Activated CD8-positive, alpha-beta memory T cell treated with anti-CD3 and anti-CD28 coated beads, Interleukin-2, amount 50 U/mL, for 1 hour (primary cell): ENCODE measurements at regions not wholly inside any gene's neighbourhood (a gene's known extent, or its start where the extent isn't known, plus 50 kb on each side); places are given as distances from the start of the nearest gene placed in this dataset.

ENCODE experiments used
- DNase-seq: peaks from one replicate; pipeline ENCODE4 v3.0.0-alpha.2; 2020; ENCODE audit errors: extremely low read depth

DNA sequence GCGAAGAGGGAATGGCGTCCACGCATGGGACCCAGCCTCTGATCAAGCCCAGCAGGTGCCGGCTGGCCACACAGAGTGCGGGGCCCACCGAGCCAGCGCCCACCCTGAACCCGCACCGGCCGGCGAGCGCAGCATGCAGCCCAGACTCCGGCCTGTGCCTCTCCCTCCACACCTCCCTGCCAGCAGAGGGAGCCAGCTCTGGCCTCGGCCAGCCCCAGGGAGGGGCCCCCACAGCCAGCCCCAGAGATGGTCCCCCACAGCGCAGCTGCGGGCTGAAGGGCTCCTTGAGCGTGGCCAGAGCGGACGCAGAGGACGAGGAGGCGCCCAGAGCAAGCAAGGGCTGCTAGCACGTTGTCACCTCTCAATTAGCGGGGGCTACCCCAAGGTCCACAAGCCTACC lies 904.5 kb downstream of the SLITRK6 start:
- no peak for DNase-seq

DNA sequence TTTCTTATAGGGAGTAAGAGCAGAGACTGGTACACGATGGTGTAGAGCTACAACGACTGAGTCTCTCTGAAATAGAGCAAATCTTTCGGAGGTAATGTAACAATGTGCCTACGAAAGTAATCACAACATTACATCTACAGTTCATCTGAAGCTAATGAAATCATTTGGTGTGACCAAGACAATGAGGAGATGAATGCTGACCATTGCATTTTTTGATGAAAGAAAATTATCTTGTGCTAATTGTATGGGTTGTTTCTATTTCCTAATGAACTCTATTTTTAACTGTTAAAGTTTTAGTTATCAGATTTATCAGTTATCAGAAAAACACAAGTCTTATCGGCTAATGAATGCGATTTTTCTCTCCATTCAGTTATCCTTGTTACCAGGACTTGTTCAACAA lies 913.4 kb downstream of the SLITRK6 start:
- DNase-seq, result no peak

DNA sequence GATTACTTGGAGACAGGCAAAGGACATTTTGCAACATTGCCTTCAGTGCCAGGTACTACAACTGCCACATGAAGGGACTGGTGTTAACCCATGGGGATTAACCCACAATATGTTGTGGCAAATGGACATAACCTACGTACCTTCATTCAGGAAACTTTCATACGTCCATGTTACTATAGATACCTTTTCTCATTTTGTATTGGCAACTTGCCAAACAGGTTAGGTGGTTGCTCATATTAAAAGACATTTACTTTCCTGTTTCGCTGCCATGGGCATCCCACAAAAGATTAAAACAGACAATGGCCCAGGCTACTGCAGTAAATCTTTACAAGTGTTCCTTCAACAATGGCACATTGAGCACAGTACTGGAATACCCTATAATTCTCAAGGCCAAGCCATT lies 925.3 kb downstream of the SLITRK6 start:
- DNase-seq, result no peak

DNA sequence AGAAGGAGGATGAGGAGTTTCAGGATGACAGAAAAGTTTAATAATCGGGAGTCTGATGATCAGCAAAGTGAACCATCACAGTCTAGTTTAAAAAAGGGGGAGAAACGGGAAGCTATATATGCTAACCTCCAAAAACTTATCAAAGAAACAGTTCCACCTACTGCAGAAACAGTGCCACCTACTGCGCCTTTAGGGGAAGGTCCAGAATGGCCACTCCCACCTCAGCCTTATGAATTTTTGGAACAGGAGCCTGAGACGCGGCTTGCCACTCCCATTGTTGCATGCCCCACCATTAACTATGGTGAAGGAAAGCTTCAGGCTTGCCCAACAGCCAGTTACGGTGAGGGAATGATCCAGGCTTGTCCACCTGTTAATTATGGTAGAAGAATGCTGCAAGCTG lies 929.0 kb downstream of the SLITRK6 start:
- no peak for DNase-seq

DNA sequence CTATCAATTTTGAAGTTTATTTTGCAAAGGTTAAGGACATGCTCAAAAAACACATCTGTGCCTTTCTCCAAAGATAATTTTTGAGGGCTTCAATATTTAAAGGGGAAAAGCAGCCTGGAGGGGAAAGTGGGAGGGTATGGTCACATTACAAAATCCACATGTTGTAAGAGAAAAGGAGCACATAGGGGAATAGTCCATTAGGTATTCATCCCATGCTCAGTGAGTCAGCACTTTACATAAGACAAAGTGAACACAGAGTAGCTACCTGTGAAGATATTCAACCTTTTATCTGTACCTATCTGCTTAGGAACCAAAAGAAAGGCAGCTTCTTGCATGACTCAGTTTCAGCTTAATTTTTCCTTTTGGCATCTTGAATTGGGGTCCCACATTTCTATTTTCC lies 932.0 kb downstream of the SLITRK6 start:
- DNase-seq, result no peak

DNA sequence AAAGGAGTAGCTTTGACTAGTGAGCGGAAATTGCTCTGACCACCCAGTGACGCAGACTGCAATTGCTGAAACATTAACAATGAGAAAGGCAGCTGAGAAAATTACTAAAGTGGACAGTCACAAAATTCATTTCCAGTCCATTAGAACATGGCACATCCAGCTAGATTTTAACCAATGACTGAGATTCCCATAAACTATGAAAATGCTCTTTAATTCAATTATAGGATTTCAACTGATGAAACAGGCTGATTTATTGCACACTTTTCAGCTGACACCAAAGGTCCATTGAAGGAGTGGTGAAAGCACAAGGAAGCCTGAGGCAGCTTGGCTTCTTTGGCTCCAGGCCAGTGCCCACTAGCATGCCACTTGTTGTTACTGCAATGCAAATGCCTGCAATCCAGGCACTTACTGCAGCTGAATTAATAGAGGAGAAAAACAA lies 933.4 kb downstream of the SLITRK6 start:
- DNase-seq, result no peak

DNA sequence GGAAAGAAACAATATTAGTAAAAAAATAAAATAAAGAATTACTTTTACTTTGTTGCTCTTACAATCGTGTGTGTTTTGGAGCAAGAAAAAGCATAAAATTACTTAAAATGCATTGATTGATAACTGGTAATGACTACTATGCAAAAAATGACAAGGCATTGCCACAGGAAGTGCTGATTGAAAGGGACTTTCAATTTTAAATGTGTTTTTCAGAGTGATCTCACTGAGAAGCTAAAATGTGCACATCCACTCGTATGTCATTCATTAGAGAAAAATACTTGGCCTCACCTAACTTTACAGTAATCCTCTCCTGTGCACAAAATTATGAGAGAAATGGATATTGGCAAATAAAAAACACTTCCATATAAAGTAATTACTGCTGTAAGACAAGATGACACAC lies 934.9 kb downstream of the SLITRK6 start:
- DNase-seq, result no peak

DNA sequence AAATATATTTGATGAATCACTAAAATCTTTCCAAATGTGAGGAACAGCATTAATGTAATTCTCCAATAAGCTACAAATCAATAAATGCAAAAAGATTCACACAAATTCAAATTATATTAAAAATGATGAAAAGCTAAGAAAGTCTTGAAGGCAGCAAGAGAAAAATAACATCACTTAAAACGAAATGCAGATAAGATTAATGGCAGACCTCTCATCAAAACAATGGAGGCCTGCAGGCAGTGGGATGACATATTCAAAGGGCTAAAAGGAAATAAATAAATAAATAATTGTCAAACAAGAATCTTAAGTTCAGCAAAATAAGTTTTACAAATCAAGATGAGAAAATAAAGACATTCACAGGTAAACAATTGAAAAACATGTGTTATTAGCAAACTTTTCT lies 952.1 kb downstream of the SLITRK6 start:
- DNase-seq, result no peak

DNA sequence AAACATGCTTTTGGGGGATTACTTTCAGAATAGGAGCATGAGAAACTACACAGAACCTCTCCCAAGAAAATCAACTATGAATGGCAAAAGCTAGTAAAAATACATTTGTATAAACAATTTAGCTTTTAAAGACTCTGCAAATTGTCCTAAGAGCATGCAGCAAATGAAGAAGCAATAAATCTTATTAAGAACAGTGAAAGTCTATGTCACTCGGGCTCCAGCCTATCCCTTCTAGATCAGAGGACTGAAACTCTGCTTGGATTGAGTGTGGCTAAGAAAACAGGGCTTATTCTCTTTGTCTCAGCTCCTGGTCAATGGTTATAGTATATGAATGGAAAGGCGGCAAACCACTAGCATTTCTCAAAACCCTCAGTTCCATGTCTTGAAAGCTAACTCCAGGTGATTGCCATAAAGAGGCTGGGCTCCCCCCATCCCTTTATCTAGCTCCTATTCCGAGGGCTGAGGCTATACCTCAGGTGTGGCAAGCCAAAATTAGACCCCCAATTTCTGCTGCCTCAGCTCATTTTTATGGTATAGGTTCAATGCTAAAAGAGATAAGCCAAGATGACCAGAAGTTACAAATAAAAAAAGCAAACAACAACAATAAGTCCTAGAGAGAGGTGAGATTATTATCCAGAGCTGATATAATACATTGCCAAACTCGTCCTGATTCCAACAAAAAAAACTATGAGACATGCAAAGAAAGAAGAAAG lies 953.2 kb downstream of the SLITRK6 start:
- no peak for DNase-seq

DNA sequence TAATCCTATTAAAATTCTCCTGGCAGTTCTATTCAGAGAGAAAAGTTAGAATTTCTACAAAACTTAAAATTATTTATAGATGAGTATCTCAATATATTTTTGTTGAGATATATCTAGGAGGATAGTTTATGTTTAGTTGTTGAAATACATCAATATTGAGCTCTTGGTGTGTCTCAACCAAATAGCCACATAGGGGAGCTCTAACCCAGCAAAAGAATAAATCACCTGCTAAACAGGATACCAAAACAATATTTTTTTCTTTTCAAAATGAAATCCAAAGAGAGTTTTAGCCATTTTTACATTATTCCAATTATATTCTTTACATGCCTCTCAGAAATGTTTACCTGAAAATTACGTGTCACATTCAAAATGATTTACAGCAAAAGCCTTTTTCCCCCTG lies 954.7 kb downstream of the SLITRK6 start:
- no peak for DNase-seq

DNA sequence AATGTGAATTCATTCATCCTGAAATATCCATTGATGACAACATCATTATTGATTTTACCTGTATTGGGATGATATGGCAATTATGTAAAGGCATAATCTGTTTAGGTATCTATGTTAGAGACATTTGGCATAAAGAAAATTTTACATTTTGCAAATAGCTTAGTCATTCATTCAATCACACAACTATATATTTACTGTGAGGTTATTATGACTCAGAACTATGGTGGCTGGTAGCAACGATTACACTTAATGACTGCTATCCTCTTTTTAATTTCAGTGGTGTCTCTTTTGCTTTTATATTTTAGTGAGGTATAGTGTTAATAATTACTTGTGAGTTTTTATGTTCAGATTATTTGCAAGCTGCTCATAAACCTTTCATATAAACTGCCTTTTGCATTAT lies 955.9 kb downstream of the SLITRK6 start:
- DNase-seq, result no peak

DNA sequence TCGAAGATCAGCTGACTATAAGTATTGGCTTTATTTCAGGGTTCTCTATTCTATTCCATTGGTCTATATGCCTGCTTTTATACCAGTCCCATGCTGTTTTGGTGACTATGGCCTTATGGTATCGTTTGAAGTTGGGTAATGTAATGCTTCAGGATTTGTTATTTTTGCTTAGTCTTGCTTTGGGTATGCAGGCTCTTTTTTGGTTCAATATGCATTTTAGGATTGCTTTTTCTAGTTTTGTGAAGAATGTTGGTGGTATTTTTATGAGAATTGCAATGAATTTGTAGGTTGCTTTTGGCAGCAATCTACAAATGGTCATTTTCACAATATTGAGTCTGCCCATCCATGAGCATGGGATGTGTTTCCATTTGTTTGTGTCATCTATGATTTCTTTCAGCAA lies 951.9 kb upstream of the SLITRK1 start:
- no peak for DNase-seq

DNA sequence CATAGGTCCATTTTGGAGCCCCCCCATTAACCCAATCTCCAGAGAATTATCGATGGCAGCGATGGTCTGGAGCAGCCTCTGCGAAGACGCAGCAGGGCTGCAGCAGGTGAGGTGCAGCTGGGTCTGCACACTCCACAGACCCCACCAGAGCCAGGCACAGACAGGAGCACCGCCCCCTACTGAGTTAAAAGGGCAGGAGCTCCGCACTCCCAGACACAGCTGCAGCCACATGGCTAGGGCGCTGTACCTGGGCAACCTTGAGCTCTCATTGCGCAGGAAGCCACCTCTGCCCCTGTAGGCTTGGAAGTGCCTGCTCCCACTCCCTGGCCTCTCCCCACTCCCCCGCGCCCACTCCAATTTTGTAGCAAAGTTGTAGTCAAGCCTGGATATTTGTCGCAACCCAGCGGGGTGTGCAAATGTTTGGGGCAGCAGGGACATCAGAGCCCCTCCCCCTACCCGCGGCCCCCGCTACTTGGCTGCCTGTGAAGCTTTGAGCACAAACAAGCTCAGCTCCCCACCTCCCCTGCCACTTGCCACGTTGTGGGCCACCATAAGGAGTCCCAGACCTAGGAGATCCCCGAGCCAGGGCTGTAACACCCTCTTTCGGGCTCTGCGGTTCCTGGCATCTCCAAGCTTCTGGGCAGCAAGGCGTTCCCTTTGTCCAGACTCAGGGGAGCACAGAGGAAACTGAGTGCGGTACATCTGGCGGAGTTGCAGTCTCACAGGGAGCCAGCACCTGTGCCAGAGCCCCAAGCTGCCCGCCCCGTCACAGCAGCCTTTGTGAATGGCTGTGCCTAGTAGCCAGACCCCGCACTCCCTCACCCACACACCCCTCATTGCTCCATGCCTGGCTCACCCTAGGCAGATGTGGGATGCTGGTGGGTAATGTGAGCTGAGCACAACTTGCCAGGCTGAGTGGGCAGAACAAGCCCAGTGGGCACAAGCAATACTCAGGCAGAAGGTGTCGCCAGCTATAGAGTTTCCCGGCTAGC lies 949.7 kb upstream of the SLITRK1 start:
- no peak for DNase-seq

DNA sequence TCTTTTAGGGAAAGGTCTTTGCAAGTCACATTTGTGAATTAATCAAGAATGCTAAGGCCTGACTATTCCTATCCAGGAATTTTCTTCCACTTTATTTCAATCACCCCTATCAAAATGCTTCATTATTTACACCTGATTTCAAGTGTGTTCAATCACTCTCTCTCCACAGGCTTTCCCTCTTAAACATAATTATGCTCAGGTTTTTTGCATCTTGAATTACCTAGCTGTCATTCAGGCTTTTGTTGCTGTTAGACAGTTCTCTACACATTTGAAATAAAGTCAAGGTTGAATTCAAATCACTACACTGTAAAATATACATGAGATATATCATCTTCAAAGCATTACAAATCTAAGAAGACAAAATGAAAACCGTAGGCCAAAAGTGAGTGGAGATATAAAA lies 941.3 kb upstream of the SLITRK1 start:
- no peak for DNase-seq

DNA sequence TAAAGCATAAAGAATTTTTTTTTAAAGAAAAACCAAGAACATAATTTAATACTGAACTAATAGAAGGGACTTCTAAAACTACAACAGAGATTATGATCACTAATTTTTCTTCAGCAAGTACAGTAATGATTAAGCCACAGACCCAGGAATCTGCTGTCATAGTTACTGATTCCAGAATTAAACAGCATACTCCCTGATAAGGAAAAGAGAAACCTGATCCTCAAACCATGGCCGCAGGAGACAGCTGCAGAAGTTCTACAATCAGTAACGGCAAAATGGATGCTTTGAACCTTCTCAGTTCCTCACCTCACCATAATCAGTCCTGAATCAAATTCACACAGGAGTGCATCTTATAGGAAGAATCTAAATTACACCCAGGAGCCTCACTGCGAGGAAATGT lies 939.0 kb upstream of the SLITRK1 start:
- no peak for DNase-seq

DNA sequence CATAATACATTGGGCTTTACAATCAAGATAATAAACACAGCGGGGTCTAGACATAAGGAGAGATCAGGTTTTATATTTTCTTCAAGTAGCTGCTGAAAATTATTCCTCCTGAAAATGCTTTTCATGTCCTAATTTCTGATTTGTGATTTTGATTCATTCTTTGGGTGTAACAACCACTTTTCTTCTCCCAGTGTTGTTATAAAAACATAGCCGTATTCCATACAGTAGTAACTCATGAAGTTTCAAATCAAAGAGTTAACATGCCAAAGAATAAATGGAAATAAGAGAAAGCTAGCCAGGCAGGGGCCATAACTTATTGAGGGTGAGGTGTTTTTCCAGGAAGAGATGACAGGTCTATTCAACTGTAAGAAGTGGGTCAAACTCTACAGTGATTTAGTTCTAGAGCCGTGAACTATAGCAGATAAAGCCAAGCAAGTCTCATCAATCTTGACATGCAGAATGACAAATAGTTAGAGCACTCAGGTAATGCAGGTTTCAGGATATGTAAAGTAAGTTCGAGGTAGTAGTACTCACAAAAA lies 934.4 kb upstream of the SLITRK1 start:
- DNase-seq, result no peak

DNA sequence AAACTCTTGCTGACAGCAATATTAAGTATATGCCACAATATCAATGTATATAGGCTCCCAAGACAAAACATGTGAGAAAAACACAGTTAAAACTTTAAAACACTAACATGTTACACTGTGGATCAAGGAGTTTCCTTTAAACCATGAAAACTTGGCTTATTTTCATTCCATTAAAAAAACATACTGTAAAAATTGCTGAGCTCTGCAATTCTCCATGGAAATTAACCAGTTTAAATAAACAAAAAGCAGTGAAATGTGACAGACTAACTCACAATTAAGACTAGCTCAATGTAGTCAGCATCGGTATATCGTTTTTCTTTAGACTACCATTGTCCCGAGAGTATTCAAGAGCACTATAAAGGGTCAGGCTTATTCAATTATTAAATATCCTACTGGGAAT lies 930.5 kb upstream of the SLITRK1 start:
- no peak for DNase-seq

DNA sequence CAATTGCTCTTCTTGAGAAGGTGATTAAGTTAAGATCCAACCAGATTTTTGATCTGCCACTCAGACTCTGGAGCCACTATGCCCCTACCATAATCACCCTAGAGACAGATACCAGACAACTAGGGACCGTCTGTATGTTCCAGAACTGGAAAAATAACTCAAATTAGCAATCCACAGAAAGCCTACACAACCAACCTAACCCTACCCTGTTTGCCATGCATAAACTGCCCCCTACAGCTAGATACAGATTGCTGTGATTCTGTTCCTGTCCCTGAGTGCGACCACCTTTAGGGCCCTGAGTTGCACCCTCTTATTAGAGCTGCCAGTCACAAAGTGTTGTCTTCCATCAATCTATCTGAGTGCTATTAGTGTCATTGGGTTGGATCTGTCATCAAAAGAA lies 929.8 kb upstream of the SLITRK1 start:
- DNase-seq, result no peak

DNA sequence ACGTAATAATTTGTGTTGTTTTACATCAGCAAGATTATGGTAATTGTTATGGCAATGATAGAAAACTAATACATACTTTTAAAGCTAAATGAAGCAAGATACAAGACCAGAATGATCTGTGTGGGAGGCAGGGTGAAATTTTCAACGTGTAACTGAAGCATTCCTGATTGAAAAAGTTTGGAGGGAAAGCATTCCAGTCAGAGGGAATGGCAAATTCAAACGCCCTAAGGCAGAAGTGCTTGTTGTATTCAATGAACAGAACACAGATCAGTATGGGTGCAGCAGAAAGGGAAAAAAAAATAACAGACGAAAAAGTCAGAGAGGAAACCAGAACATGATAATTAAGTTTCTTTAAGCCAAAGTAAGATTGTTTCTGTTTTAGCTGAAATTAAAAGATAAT lies 928.5 kb upstream of the SLITRK1 start:
- no peak for DNase-seq

DNA sequence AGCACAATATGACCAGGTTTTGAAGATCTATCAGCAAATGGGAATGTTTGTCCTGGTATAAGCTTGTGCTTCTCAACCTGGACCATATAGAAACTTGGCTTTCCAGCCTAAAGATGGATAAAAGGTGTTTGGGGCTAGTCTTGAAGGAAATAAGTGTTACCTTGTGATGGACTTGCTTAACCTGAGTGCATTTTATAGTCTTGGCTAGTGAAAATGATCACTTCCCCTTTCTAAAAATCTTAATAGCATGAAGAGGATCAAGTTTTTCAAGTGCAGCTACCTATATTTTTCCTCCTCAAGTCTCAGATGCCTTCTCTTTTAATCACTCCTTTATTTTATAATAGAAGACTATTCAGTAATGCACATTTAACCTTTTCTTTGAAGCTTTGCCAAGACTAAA lies 919.8 kb upstream of the SLITRK1 start:
- DNase-seq, result no peak

DNA sequence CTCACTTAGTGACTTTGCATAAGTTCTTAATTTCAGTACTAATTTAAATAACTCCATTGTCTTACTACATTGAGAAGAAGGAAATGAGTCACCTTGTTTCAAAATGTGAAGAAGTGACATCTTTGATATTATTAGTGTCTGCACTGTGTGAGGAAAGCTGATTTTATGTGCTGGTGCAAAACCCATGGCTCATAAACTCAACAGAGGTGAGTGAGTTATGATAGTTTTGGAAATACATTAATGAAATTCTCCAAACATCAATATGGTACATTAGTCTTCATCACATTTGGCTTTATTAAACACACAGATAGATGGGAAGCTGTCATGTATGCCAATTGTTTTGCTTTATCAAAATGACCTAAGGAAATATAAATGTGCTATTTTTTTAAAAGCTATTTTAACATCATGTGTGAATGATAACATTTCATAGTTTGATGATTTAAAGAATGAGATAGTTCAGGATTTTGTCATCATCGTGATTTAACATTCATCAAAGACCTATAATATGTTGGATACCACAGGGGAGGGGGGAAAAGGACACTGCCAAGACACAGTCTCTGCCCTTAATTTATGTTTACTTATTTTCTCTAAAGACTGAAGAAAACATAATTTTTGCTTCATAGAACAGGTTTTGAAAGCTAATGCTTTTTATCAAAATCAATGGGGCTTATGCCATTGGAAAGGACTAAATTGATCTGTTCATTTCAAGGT lies 902.3 kb upstream of the SLITRK1 start:
- DNase-seq, result no peak

DNA sequence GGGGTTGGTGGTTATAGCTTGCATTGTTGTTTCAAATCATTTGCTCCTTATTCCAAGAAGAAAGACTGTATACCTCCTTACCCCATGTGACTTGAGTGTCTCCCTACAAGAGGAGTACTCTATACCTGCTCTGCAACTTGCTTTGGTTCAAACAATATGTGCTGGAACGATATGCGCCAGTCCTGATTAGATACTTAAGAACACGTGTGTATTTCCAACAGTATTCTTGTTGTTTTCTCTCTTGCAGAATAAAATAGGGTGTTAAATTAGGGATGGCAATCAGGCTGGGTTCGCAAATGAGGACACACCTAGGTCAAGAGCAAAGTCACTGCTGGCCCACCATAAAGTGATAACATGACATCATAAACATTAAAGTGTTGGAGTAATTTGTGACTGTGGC lies 895.0 kb upstream of the SLITRK1 start:
- no peak for DNase-seq
